ENCODE measurements at regions not wholly inside any gene's neighbourhood (a gene's known extent, or its start where the extent isn't known, plus 50 kb on each side); places are given as distances from the start of the nearest gene placed in this dataset.

DNA sequence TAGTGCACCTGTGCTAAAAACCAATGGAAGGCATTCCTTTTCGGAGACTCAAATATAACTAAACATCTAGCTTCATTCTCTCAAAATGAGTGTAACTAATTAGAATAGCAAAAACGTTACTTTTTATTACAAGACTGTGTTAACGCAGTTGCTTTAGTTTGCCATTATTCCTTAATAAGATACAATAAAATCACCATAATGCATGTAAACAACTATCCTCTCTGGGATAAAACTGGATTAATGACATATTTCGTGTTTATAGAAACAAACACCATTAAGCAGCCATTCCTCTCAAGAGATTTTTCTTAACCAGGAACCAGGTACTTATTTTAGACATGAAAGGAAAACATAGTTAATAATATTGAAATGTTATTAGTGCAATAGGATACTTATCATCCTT, 512.8 kb upstream of the B3GALT2 start:
- H3K4me3 Mint-ChIP-seq: no peak overlapping the region
- H3K9me3 Mint-ChIP-seq: no peaks in the 10 kb centered on the region
- TF ChIP-seq, protein P1, sequence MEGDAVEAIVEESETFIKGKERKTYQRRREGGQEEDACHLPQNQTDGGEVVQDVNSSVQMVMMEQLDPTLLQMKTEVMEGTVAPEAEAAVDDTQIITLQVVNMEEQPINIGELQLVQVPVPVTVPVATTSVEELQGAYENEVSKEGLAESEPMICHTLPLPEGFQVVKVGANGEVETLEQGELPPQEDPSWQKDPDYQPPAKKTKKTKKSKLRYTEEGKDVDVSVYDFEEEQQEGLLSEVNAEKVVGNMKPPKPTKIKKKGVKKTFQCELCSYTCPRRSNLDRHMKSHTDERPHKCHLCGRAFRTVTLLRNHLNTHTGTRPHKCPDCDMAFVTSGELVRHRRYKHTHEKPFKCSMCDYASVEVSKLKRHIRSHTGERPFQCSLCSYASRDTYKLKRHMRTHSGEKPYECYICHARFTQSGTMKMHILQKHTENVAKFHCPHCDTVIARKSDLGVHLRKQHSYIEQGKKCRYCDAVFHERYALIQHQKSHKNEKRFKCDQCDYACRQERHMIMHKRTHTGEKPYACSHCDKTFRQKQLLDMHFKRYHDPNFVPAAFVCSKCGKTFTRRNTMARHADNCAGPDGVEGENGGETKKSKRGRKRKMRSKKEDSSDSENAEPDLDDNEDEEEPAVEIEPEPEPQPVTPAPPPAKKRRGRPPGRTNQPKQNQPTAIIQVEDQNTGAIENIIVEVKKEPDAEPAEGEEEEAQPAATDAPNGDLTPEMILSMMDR (IDR thresholded peaks at IDR 0.05): no peak
- H3K27me3 Mint-ChIP-seq: no peaks in the 10 kb centered on the region
- H3K36me3 Mint-ChIP-seq (ENCODE audit: low read depth): no peaks in the 10 kb centered on the region
- no peak overlapping the region for H3K27ac Mint-ChIP-seq
- ATAC-seq (ENCODE audit: low read depth) (no peak), DNase-seq (no peak)
- intact Hi-C loops (cut with micrococcal nuclease): no loop called here
- H3K4me1 Mint-ChIP-seq: no peaks in the 10 kb centered on the region
- CTCF ChIA-PET: no interaction called here
- POLR2A ChIA-PET: no interaction called here

DNA sequence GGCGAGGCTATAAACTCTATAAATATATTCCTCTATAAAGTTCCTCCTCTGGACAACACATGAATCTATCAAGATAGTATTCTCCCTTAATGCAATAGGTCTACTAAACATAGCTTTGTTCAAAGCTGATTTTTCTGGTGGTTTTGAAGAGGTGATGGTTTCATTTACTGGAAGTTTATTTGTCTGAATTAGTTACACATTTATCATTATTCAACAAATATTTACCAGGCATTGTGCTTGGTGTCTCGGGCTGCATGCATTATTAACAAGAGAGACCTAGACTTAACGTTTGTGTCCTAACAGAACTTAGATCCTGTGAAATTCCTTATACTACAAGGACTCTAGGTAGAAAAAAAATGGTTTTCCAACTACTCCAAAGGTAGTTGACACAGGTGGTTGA, 511.4 kb upstream of the B3GALT2 start:
- H3K4me3 Mint-ChIP-seq: no peak overlapping the region
- H3K36me3 Mint-ChIP-seq (ENCODE audit: low read depth): no peaks in the 10 kb centered on the region
- no peak for DNase-seq
- no peak for ATAC-seq (ENCODE audit: low read depth)
- no peaks in the 10 kb centered on the region for H3K27me3 Mint-ChIP-seq
- intact Hi-C loops (cut with micrococcal nuclease): no loop called here
- ChIA-PET CTCF (no interaction called here), POLR2A (no interaction called here)
- TF ChIP-seq, protein P1 (IDR thresholded peaks at IDR 0.05): no peak
- no peak overlapping the region for H3K27ac Mint-ChIP-seq
- H3K9me3 Mint-ChIP-seq: no peaks in the 10 kb centered on the region
- H3K4me1 Mint-ChIP-seq: no peaks in the 10 kb centered on the region

DNA sequence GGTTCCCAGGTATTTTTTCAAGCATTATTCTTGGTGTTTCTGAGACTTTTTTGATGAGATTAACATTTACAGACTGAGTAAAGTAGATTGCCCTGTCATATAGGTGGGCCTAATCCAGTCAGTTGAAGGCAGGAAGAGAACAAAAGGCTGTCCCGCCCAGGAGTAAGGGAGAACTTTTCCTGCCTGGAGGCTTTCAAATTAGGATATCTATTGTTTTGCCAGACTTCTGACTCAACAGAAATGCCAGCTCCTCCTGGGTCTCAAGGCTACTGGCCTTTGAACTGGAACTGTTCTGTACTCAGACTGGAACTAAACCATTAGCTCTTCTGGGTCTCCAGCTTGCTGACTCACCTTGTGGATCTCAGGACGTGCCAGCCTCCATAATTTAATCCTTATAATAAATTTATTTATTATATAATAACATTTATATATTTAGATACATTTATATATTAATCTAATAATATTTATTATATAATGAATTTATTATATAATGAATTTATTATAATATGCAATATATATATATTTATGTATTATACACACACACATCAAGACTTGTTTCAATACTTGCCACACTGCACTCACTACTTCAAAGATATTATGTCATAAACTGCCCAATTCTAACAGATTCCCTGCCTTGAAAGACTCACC, 510.8 kb upstream of the B3GALT2 start:
- Mint-ChIP-seq H3K36me3 (ENCODE audit: low read depth) (no peaks in the 10 kb centered on the region), H3K27me3 (no peaks in the 10 kb centered on the region), H3K27ac (no peak overlapping the region), H3K9me3 (no peaks in the 10 kb centered on the region), H3K4me3 (no peak overlapping the region), H3K4me1 (no peaks in the 10 kb centered on the region)
- POLR2A ChIA-PET: no interaction called here
- TF ChIP-seq, protein P1 (IDR thresholded peaks at IDR 0.05): no peak
- DNase-seq: no peak
- intact Hi-C loops (cut with micrococcal nuclease): no loop called here
- CTCF ChIA-PET: no interaction called here
- ATAC-seq (ENCODE audit: low read depth): no peak

DNA sequence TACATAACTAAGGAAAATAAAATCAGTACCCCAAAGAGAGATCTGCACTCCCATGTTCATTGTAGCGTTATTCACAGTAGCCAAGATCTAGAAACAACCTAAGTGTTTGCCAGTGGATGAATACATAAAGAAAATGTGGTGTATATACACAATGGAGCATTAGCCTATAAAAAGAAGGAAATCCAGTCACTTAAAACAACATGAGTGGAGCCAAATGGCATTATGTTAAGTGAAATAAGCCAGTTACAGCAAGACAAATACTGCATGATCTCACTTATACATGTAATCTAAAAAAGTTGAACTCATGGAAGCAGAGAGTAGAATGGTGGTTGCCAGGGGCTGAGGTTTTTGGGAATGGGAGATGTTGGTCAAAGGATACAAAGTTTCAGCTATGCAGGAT, 508.3 kb upstream of the B3GALT2 start:
- H3K36me3 Mint-ChIP-seq (ENCODE audit: low read depth): no peaks in the 10 kb centered on the region
- TF ChIP-seq, protein P1 (IDR thresholded peaks at IDR 0.05): no peak
- intact Hi-C loops (cut with micrococcal nuclease): no loop called here
- no peak overlapping the region for H3K27ac Mint-ChIP-seq
- POLR2A ChIA-PET: no interaction called here
- no peaks in the 10 kb centered on the region for H3K9me3 Mint-ChIP-seq
- ATAC-seq (ENCODE audit: low read depth) (no peak), DNase-seq (no peak)
- CTCF ChIA-PET: no interaction called here
- H3K4me3 Mint-ChIP-seq: no peak overlapping the region
- H3K4me1 Mint-ChIP-seq: no peaks in the 10 kb centered on the region
- H3K27me3 Mint-ChIP-seq: no peaks in the 10 kb centered on the region

DNA sequence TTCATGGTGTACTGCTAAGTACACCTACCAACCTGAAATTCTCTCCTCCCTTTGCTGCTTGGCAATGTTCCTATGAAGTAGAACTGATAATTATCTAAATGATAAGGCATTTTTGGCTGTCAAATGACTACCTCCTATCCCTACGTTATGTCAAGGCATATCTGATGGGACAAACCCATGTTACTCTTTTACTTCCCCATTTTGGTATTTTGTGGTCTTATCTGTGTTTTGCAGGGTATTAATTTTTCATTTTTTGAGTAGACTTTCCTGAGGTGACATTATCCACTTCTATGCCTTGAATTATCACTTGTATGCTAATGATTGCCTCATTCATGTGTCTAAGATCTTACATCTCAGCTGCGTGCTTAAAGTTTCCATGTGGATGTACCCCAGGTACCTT, 499.6 kb upstream of the B3GALT2 start:
- ATAC-seq (ENCODE audit: low read depth): no peak
- ChIA-PET POLR2A (no interaction called here), CTCF (no interaction called here)
- Mint-ChIP-seq H3K9me3 (no peaks in the 10 kb centered on the region), H3K4me3 (no peak overlapping the region), H3K27ac (no peak overlapping the region), H3K4me1 (no peaks in the 10 kb centered on the region), H3K27me3 (peaks cover 2% of the 10 kb centered on the region), H3K36me3 (ENCODE audit: low read depth) (no peaks in the 10 kb centered on the region)
- TF ChIP-seq, protein P1 (IDR thresholded peaks at IDR 0.05): no peak
- intact Hi-C loops (cut with micrococcal nuclease): no loop called here
- no peak for DNase-seq
